WI38 (cell line): ENCODE measurements at regions not wholly inside any gene's neighbourhood (a gene's known extent, or its start where the extent isn't known, plus 50 kb on each side); places are given as distances from the start of the nearest gene placed in this dataset.

Source experiments
- H3K4me3 ChIP-seq: 2 replicates; pipeline ENCODE4 v1.5.1; 2011; ENCODE audit warnings: low read depth, mild to moderate bottlenecking, control low read depth, low read length
- TF ChIP-seq, protein P1 (sequence below): IDR thresholded peaks from 2 replicates; pipeline ENCODE4 v1.5.1; 2012; ENCODE audit warnings: low read depth, mild to moderate bottlenecking, control low read depth, low read length

DNA sequence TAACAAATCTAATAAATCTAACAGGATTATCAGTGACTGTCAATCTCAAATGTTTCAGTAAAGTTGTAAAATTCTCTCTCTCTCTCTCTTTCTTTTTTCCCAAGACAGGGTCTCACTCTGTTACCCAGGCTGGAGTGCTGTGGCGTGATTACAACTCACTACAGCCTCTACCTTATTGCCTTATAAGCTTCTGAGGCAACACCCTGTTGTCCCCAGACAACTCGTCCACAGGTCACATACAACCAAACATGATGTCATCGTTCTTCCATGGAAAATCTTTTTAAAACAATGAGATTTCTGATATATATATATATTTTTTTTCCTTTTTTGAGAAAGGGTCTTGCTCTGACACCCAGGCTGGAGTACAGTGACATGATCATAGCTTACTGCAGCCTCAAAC, 151.4 kb upstream of the RGS6 start:
- TF ChIP-seq, protein P1, sequence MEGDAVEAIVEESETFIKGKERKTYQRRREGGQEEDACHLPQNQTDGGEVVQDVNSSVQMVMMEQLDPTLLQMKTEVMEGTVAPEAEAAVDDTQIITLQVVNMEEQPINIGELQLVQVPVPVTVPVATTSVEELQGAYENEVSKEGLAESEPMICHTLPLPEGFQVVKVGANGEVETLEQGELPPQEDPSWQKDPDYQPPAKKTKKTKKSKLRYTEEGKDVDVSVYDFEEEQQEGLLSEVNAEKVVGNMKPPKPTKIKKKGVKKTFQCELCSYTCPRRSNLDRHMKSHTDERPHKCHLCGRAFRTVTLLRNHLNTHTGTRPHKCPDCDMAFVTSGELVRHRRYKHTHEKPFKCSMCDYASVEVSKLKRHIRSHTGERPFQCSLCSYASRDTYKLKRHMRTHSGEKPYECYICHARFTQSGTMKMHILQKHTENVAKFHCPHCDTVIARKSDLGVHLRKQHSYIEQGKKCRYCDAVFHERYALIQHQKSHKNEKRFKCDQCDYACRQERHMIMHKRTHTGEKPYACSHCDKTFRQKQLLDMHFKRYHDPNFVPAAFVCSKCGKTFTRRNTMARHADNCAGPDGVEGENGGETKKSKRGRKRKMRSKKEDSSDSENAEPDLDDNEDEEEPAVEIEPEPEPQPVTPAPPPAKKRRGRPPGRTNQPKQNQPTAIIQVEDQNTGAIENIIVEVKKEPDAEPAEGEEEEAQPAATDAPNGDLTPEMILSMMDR = no peak
- no peak overlapping the region for H3K4me3 ChIP-seq

DNA sequence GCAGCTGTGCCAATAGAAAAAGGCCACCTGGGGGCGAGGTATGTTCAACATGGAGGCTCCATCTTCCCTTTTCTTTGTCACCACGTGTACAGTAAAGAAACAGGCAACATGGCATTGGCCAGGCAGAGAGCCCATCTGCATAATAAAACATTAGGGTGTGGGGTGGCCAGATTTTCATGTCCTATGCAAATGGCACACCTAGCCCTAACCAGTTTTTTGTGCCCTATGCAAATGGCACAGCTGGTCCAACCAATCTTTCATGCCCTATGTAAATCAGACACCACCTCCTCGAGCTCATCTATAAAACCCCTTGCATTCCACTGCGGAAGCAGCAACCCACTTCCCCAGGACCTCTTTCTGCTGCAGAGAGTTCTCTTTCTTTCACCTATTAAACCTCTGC, 149.1 kb upstream of the RGS6 start:
- TF ChIP-seq, protein P1 = no peak
- H3K4me3 ChIP-seq = no peak overlapping the region

DNA sequence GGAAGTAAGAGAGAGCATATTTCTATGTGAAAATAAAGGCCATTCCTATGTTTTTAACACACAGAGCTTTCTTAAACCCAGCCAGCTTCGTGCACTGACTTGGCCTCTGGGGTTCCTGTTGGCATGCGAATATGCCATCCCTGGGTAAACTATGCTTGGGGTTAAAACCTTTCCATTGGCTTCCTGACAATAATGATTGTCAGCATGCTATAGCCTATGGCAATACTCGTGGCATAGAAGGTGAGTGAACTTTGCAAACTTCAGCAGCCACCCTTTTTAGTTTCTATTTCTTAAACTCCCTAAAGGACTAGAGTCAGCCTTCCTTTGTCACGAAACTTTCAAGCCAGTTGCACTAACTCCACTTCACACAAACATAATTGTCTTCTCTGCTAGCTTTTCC, 148.4 kb upstream of the RGS6 start:
- TF ChIP-seq, protein P1 = no peak
- no peak overlapping the region for H3K4me3 ChIP-seq

DNA sequence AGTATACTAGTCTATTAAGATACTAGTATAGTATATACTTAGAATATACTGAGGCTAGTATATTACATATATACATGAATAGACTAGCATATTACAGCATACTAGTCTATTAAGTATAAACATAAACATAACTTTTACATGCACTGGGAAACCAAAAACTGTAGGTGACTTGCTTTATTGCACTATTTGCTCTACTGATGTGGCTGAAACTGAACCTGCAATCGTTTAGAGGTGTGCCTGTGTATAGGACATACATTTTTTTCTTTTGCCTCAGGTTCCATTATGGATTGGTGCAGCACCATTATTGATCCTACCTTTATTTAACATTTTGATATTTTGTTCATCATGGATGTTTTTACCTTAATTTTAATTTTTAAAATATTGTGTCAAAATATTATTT, 143.2 kb upstream of the RGS6 start:
- H3K4me3 ChIP-seq = no peak overlapping the region
- TF ChIP-seq, protein P1 = no peak

DNA sequence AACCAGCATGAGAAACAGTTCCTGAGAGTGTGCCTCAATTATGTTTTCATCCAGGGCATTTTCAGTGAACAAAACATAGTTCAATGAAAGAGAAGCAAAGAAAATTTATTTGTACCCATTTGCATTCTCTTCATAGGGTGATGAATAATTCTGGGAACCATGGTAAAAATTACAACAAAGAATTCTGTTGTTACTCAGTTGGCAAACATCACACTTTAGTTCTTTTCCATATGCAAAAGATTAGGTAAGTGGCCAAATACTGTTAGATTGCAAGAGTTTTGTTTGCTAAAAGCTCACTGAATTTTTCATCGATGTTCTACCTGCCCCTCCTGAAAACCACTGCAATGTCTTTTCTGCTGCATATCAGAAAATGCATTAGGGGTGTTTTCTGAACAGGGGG, 132.4 kb upstream of the RGS6 start:
- H3K4me3 ChIP-seq = no peak overlapping the region
- TF ChIP-seq, protein P1 = no peak

DNA sequence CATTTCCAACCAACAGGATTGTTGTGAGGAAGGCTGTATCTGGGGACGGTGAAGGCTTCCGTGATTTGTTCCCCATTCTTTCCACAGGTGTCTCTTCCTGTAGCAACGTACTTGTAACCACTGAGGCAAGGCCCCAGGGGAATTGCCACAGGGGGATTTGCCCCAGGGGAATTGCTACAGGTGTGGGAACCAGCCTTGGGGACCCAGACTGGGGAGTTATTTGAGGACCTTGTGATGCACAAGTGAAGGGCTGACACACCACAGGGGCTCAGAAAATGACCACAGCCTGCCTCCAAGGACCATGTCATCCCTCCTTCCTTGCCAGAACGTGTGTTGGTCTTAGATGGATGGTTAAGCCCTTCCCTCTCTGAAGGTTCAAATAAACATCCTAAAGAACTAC, 131.4 kb upstream of the RGS6 start:
- TF ChIP-seq, protein P1 = no peak
- no peak overlapping the region for H3K4me3 ChIP-seq

DNA sequence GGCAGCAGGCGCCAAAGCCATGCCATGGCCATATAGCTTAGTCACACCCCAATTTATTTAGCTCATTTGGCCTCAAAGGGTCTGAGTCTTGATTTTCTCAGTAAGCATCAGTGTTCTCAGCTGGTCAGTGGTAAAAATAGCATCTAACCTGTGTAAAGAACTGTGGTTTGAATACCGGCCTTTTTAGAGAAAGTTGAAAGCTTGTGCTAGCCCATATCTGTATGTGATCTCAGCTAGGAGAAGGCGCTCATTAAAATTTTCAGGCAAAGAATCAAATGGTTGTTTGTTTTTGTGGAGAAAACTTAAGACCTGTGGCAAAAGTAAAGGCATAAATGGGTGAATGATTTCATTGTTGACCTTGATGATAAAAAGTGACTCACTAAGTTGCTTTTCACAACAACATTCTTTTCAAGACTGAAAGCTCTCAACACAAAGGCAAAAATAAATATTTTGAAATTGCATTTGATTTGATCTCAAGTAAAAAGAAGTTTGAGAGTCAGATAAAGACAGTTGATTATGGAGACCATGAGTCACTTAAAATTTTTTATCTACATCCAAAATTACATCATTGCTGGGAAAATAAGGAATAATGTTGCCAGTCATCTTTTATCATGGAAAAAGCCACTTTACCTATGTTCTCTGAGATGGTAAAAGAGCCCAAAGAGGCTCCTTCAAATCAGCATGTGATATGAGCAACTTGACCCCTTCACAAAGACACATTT, 128.5 kb upstream of the RGS6 start:
- TF ChIP-seq, protein P1 = no peak
- no peak overlapping the region for H3K4me3 ChIP-seq
